Keratinocyte (primary cell): ENCODE measurements at regions not wholly inside any gene's neighbourhood (a gene's known extent, or its start where the extent isn't known, plus 50 kb on each side); places are given as distances from the start of the nearest gene placed in this dataset.

Experiments
- DNase-seq: peaks from one replicate; pipeline ENCODE4 v3.0.0-alpha.2; 2011; ENCODE audit warnings: low read depth, missing footprints, low spot score
- FAIRE-seq: peaks from 2 replicates; lab custom pipeline; 2011; peaks lifted over from hg19 to GRCh38; lab: Jason Lieb, UNC
- H2AFZ ChIP-seq: 2 replicates; pipeline ENCODE4 v1.6.0; 2012; ENCODE audit warnings: low read length, control low read depth, inconsistent platforms; ENCODE audit not compliant: control insufficient read depth
- H3K27ac ChIP-seq: 2 replicates; pipeline ENCODE4 v1.5.1; 2011; ENCODE audit warnings: low read length; ENCODE audit not compliant: control insufficient read depth, insufficient read depth
- H3K27me3 ChIP-seq: 3 replicates; pipeline ENCODE4 v1.6.0; 2011; ENCODE audit warnings: low read length; ENCODE audit not compliant: control insufficient read depth, insufficient read depth; ENCODE audit errors: extremely low read depth
- H3K36me3 ChIP-seq, 2 experiments: 2 replicates in 1 of 2; 3 replicates in 1 of 2; pipeline ENCODE4 v1.5.1; 2011; ENCODE audit warnings: low read length in 2 of 2, mild to moderate bottlenecking in 1 of 2; ENCODE audit not compliant: control insufficient read depth in 2 of 2, insufficient read depth in 2 of 2; ENCODE audit errors: extremely low read depth in 1 of 2
- H3K4me1 ChIP-seq: 3 replicates; pipeline ENCODE4 v1.5.1; 2011; ENCODE audit warnings: low read length; ENCODE audit not compliant: control insufficient read depth, insufficient read depth; ENCODE audit errors: extremely low read depth
- H3K4me2 ChIP-seq: 3 replicates; pipeline ENCODE4 v1.6.0; 2011; ENCODE audit warnings: low read depth, low read length; ENCODE audit not compliant: control insufficient read depth, insufficient read depth; ENCODE audit errors: extremely low read depth
- H3K4me3 ChIP-seq, 3 experiments: fragments of 200-600 bp in 1 of 3; sonication (generic) in 1 of 3; 2 replicates in 2 of 3; 3 replicates in 1 of 3; pipeline ENCODE4 v1.5.1; 2011 to 2016; ENCODE audit warnings: low read length in 3 of 3, mild to moderate bottlenecking in 3 of 3, control low read depth in 2 of 3, inconsistent platforms in 1 of 3, low read depth in 1 of 3, mixed read lengths in 1 of 3, mixed run types in 1 of 3, moderate library complexity in 1 of 3; ENCODE audit not compliant: control insufficient read depth in 2 of 3, insufficient read depth in 2 of 3; ENCODE audit errors: extremely low read depth in 1 of 3
- H3K79me2 ChIP-seq: 2 replicates; pipeline ENCODE4 v1.6.0; 2012; ENCODE audit warnings: low read length; ENCODE audit not compliant: control insufficient read depth, insufficient read depth
- H3K9ac ChIP-seq: 3 replicates; pipeline ENCODE4 v1.6.0; 2011; ENCODE audit warnings: low read length; ENCODE audit not compliant: control insufficient read depth, insufficient read depth; ENCODE audit errors: extremely low read depth
- H3K9me1 ChIP-seq: 3 replicates; pipeline ENCODE4 v1.6.0; 2011; ENCODE audit warnings: low read length; ENCODE audit not compliant: control insufficient read depth, insufficient read depth; ENCODE audit errors: extremely low read depth
- H3K9me3 ChIP-seq: 2 replicates; pipeline ENCODE4 v1.5.1; 2012; ENCODE audit warnings: low read depth, low read length; ENCODE audit not compliant: control insufficient read depth
- H4K20me1 ChIP-seq: 3 replicates; pipeline ENCODE4 v1.6.0; 2011; ENCODE audit warnings: low read length; ENCODE audit not compliant: control insufficient read depth, insufficient read depth; ENCODE audit errors: extremely low read depth
- EZH2 ChIP-seq: IDR thresholded peaks from one replicate; pipeline ENCODE4 v1.6.1; 2012; ENCODE audit warnings: inconsistent platforms, mild to moderate bottlenecking, low read length, moderate library complexity
- dilution Hi-C: fragments of 300-500 bp; cut with MboI; formaldehyde crosslinking; loops from one replicate; pipeline ENCODE4 v1.7.0; 2020; ENCODE audit warnings: low sequenced_read_pairs; ENCODE audit not compliant: extremely low pct_ligation_motif_present
- TF ChIP-seq, protein P1 (sequence below), 3 experiments: IDR thresholded peaks in 1 of 3; conservative IDR thresholded peaks in 1 of 3; optimal IDR thresholded peaks in 1 of 3; 2 replicates in 2 of 3; 3 replicates in 1 of 3; pipeline versions ENCODE3 to v1.5.1; 2011; ENCODE audit warnings: low read length in 3 of 3, mild to moderate bottlenecking in 3 of 3, moderate library complexity in 2 of 3, control low read depth in 1 of 3, inconsistent platforms in 1 of 3; ENCODE audit not compliant: insufficient read depth in 2 of 3; ENCODE audit errors: extremely low read depth in 1 of 3

DNA sequence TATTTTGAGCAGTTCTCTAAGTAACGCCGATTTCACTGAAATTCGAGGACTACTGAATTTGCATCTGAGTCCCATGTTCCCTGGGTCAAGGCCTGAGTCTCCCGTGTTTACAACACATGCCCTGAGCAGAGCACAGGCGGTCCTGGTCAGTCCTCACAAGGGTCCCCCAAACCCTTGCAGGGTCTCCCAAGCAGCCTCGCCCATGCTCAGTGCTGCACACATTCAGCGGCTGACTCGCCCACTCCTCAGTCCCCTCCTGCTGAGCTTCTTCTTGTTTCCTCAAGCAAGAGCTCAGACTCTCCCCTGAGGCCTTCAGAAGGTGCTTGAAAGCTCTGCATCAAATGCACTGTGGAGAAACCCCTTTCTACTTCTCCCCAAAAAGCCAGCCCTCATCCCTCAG lies 114.6 kb downstream of the INHBB start:
- no peak for TF ChIP-seq EZH2
- TF ChIP-seq, protein P1, sequence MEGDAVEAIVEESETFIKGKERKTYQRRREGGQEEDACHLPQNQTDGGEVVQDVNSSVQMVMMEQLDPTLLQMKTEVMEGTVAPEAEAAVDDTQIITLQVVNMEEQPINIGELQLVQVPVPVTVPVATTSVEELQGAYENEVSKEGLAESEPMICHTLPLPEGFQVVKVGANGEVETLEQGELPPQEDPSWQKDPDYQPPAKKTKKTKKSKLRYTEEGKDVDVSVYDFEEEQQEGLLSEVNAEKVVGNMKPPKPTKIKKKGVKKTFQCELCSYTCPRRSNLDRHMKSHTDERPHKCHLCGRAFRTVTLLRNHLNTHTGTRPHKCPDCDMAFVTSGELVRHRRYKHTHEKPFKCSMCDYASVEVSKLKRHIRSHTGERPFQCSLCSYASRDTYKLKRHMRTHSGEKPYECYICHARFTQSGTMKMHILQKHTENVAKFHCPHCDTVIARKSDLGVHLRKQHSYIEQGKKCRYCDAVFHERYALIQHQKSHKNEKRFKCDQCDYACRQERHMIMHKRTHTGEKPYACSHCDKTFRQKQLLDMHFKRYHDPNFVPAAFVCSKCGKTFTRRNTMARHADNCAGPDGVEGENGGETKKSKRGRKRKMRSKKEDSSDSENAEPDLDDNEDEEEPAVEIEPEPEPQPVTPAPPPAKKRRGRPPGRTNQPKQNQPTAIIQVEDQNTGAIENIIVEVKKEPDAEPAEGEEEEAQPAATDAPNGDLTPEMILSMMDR (optimal IDR thresholded peaks at IDR 0.05 in 1 of 3, IDR thresholded peaks at IDR 0.05 in 1 of 3, conservative IDR thresholded peaks at IDR 0.05 in 1 of 3; ENCODE audit: extremely low read depth in 1 of 3, insufficient read depth in 2 of 3, low read length in 3 of 3), result no peak
- no peaks in the 10 kb centered on the region for H3K9me3 ChIP-seq
- no peaks in the 10 kb centered on the region for H3K4me1 ChIP-seq
- no peak overlapping the region for H3K4me3 ChIP-seq
- dilution Hi-C loops, result no loop called here
- no peaks in the 10 kb centered on the region for H3K9me1 ChIP-seq
- no peaks in the 10 kb centered on the region for H3K27me3 ChIP-seq
- DNase-seq (no peak), FAIRE-seq (no peak)
- no peak overlapping the region for H3K9ac ChIP-seq
- H3K27ac ChIP-seq, result no peak overlapping the region
- no peaks in the 10 kb centered on the region for H3K36me3 ChIP-seq
- H3K79me2 ChIP-seq, result no peaks in the 10 kb centered on the region
- H2AFZ ChIP-seq, result no peak overlapping the region
- H4K20me1 ChIP-seq, result no peaks in the 10 kb centered on the region
- no peak overlapping the region for H3K4me2 ChIP-seq

DNA sequence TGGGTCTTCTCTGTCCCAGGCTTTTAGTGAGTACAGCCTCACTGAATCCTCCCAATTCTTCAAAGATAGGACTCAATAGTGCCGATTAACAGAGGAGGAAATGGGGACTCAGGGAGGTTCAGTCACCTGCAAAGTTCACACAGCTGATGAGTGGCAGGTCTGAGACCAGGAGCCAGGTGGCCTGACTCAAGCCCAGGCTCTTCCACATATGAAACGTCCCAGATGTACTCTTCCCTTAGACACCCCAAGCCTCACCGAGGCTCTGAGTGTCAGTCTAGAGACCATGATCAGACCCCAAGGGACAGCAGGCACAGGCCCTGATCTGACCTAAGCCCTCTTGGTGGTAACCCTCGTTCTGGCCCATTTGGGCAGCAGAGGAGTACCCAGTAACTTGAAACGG lies 115.2 kb downstream of the INHBB start:
- H3K9me1 ChIP-seq, result no peaks in the 10 kb centered on the region
- H3K9me3 ChIP-seq, result no peaks in the 10 kb centered on the region
- H3K27ac ChIP-seq, result no peak overlapping the region
- dilution Hi-C loops, result no loop called here
- H2AFZ ChIP-seq, result no peak overlapping the region
- DNase-seq (no peak), FAIRE-seq (no peak)
- no peak overlapping the region for H3K4me3 ChIP-seq
- no peaks in the 10 kb centered on the region for H3K79me2 ChIP-seq
- no peaks in the 10 kb centered on the region for H3K4me1 ChIP-seq
- H3K9ac ChIP-seq, result no peak overlapping the region
- no peak overlapping the region for H3K4me2 ChIP-seq
- H3K27me3 ChIP-seq, result no peaks in the 10 kb centered on the region
- no peak for TF ChIP-seq EZH2
- TF ChIP-seq, protein P1 (optimal IDR thresholded peaks at IDR 0.05 in 1 of 3, IDR thresholded peaks at IDR 0.05 in 1 of 3, conservative IDR thresholded peaks at IDR 0.05 in 1 of 3; ENCODE audit: extremely low read depth in 1 of 3, insufficient read depth in 2 of 3, low read length in 3 of 3), result no peak
- H3K36me3 ChIP-seq, result no peaks in the 10 kb centered on the region
- H4K20me1 ChIP-seq, result no peaks in the 10 kb centered on the region
